ENCODE measurements at regions not wholly inside any gene's neighbourhood (a gene's known extent, or its start where the extent isn't known, plus 50 kb on each side); places are given as distances from the start of the nearest gene placed in this dataset.

- TF ChIP-seq EP300 (IDR thresholded peaks at IDR 0.05) (no peak), POLR2A (IDR thresholded peaks at IDR 0.05) (no peak), POLR2AphosphoS5 (IDR thresholded peaks at IDR 0.05) (no peak), CTCF (IDR thresholded peaks at IDR 0.05) (no peak)
- 78 to 91% methylated on average over 2 of the region's 2 CpGs for WGBS, 2 donors (ENCODE audit: low coverage in 1 of 2)
- H3K9me3 ChIP-seq, result no peaks in the 10 kb centered on the region
- peak; percentile 61 for ATAC-seq
- no peak overlapping the region for H3K4me3 ChIP-seq
- no peaks in the 10 kb centered on the region for H3K27me3 ChIP-seq
- no peaks in the 10 kb centered on the region for H3K36me3 ChIP-seq
- peak overlapping the region; percentile 34 to 99 (median 82) for H3K27ac ChIP-seq
- H3K4me1 ChIP-seq, result peaks cover 5 to 17% (median 13%) of the 10 kb centered on the region in 3 donors
Observed at GRCh38 chr1:234684856-234685255, 74.9 kb upstream of the IRF2BP2 start.

- Histone ChIP-seq H3K4me3 (no peak overlapping the region), H3K36me3 (no peaks in the 10 kb centered on the region), H3K27me3 (no peaks in the 10 kb centered on the region), H3K4me1 (peaks cover 5 to 17% (median 13%) of the 10 kb centered on the region in 3 donors), H3K27ac (peak overlapping the region; percentile 78 to 99 (median 82)), H3K9me3 (no peaks in the 10 kb centered on the region)
- TF ChIP-seq POLR2A (IDR thresholded peaks at IDR 0.05) (no peak), POLR2AphosphoS5 (IDR thresholded peaks at IDR 0.05) (peak; percentile 81), CTCF (IDR thresholded peaks at IDR 0.05) (no peak), EP300 (IDR thresholded peaks at IDR 0.05) (no peak)
- ATAC-seq, result peak; percentile 97
- 25 to 43% methylated on average over 9 to 10 of the region's 10 CpGs for WGBS, 2 donors (ENCODE audit: low coverage in 1 of 2)
Observed at GRCh38 chr1:234683861-234684632, 74.1 kb upstream of the IRF2BP2 start.

- 88 to 97% methylated on average over 2 of the region's 2 CpGs for WGBS, 2 donors (ENCODE audit: low coverage in 1 of 2)
- no peak for ATAC-seq
- H3K27me3 ChIP-seq, result no peaks in the 10 kb centered on the region
- no peaks in the 10 kb centered on the region for H3K9me3 ChIP-seq
- no peak overlapping the region for H3K4me3 ChIP-seq
- no peaks in the 10 kb centered on the region for H3K36me3 ChIP-seq
- H3K27ac ChIP-seq, result peak overlapping the region; percentile 78 to 99 (median 82)
- H3K4me1 ChIP-seq, result peaks cover 5 to 17% (median 13%) of the 10 kb centered on the region in 3 donors
- no peak for TF ChIP-seq EP300 (IDR thresholded peaks at IDR 0.05)
- no peak for TF ChIP-seq CTCF (IDR thresholded peaks at IDR 0.05)
- TF ChIP-seq POLR2A (IDR thresholded peaks at IDR 0.05), result no peak
- TF ChIP-seq POLR2AphosphoS5 (IDR thresholded peaks at IDR 0.05), result no peak
Observed at GRCh38 chr1:234683127-234683860, 73.3 kb upstream of the IRF2BP2 start.

- Histone ChIP-seq H3K27ac (no peak overlapping the region), H3K4me1 (peaks cover 5 to 17% (median 13%) of the 10 kb centered on the region in 3 donors), H3K4me3 (no peak overlapping the region), H3K36me3 (no peaks in the 10 kb centered on the region), H3K27me3 (no peaks in the 10 kb centered on the region), H3K9me3 (no peaks in the 10 kb centered on the region)
- TF ChIP-seq EP300 (IDR thresholded peaks at IDR 0.05), result no peak
- TF ChIP-seq POLR2A (IDR thresholded peaks at IDR 0.05), result no peak
- no peak for TF ChIP-seq CTCF (IDR thresholded peaks at IDR 0.05)
- TF ChIP-seq POLR2AphosphoS5 (IDR thresholded peaks at IDR 0.05), result no peak
- ATAC-seq, result no peak
- 87 to 94% methylated on average over 2 of the region's 2 CpGs for WGBS, 2 donors (ENCODE audit: low coverage in 1 of 2)
Observed at GRCh38 chr1:234681990-234682389, 72.0 kb upstream of the IRF2BP2 start.
